ENCODE measurements at regions not wholly inside any gene's neighbourhood (a gene's known extent, or its start where the extent isn't known, plus 50 kb on each side); places are given as distances from the start of the nearest gene placed in this dataset.

GRCh38 chr10:130244928-130245495, 108.8 kb downstream of the GLRX3 start:
- TF ChIP-seq CTCF (IDR thresholded peaks at IDR 0.05) (no peak), POLR2A (IDR thresholded peaks at IDR 0.05) (no peak)

Measured in Peyer's patch (tissue), 4 donors.